ENCODE measurements at regions not wholly inside any gene's neighbourhood (a gene's known extent, or its start where the extent isn't known, plus 50 kb on each side); places are given as distances from the start of the nearest gene placed in this dataset.

DNA sequence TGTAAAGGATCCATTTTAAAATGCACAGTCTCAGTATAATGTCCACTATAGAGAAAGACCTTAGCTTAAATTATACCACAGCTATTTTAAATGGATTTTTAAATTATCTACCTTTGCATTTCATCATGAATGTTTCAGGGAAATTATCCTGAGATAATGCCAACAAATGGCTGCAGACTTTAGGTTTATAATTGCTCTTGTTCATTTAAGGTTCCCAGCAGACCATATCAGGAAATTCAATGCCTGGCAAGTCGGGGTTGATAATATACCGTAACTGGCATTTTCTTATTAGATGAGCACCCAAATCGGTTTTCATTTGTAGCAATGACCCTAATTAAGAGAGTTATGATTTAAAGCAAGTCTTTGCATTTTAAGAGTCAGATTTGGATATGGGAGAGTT, 227.1 kb upstream of the ARRDC4 start:
- Histone ChIP-seq H3K4me2 (ENCODE audit: control insufficient read depth, extremely low read depth, insufficient read depth, low read depth, low read length) (no peak overlapping the region), H3K4me3 (ENCODE audit: control insufficient read depth in 2 of 3, extremely low read depth in 1 of 3, insufficient read depth in 2 of 3, low read depth in 1 of 3, low read length in 3 of 3) (no peak overlapping the region), H3K9ac (ENCODE audit: control insufficient read depth, extremely low read depth, insufficient read depth, low read length) (no peak overlapping the region), H2AFZ (ENCODE audit: control insufficient read depth, low read length) (no peak overlapping the region), H4K20me1 (ENCODE audit: control insufficient read depth, extremely low read depth, insufficient read depth, low read length) (no peaks in the 10 kb centered on the region), H3K27ac (ENCODE audit: control insufficient read depth, insufficient read depth, low read length) (no peak overlapping the region), H3K4me1 (ENCODE audit: control insufficient read depth, extremely low read depth, insufficient read depth, low read length) (no peaks in the 10 kb centered on the region), H3K79me2 (ENCODE audit: control insufficient read depth, insufficient read depth, low read length) (no peaks in the 10 kb centered on the region), H3K36me3 (ENCODE audit: control insufficient read depth in 2 of 2, extremely low read depth in 1 of 2, insufficient read depth in 2 of 2, low read length in 2 of 2) (no peaks in the 10 kb centered on the region), H3K9me3 (ENCODE audit: control insufficient read depth, low read depth, low read length) (no peaks in the 10 kb centered on the region), H3K27me3 (ENCODE audit: control insufficient read depth, extremely low read depth, insufficient read depth, low read length) (no peaks in the 10 kb centered on the region), H3K9me1 (ENCODE audit: control insufficient read depth, extremely low read depth, insufficient read depth, low read length) (no peaks in the 10 kb centered on the region)
- DNase-seq (ENCODE audit: low read depth, low spot score) (no peak), FAIRE-seq (no peak)
- TF ChIP-seq EZH2 (IDR thresholded peaks at IDR 0.05; ENCODE audit: low read length): no peak
- TF ChIP-seq, protein P1, sequence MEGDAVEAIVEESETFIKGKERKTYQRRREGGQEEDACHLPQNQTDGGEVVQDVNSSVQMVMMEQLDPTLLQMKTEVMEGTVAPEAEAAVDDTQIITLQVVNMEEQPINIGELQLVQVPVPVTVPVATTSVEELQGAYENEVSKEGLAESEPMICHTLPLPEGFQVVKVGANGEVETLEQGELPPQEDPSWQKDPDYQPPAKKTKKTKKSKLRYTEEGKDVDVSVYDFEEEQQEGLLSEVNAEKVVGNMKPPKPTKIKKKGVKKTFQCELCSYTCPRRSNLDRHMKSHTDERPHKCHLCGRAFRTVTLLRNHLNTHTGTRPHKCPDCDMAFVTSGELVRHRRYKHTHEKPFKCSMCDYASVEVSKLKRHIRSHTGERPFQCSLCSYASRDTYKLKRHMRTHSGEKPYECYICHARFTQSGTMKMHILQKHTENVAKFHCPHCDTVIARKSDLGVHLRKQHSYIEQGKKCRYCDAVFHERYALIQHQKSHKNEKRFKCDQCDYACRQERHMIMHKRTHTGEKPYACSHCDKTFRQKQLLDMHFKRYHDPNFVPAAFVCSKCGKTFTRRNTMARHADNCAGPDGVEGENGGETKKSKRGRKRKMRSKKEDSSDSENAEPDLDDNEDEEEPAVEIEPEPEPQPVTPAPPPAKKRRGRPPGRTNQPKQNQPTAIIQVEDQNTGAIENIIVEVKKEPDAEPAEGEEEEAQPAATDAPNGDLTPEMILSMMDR (optimal IDR thresholded peaks at IDR 0.05 in 1 of 3, IDR thresholded peaks at IDR 0.05 in 1 of 3, conservative IDR thresholded peaks at IDR 0.05 in 1 of 3; ENCODE audit: extremely low read depth in 1 of 3, insufficient read depth in 2 of 3, low read length in 3 of 3): no peak
- dilution Hi-C loops (cut with MboI; ENCODE audit: extremely low pct_ligation_motif_present, low sequenced_read_pairs): no loop called here

DNA sequence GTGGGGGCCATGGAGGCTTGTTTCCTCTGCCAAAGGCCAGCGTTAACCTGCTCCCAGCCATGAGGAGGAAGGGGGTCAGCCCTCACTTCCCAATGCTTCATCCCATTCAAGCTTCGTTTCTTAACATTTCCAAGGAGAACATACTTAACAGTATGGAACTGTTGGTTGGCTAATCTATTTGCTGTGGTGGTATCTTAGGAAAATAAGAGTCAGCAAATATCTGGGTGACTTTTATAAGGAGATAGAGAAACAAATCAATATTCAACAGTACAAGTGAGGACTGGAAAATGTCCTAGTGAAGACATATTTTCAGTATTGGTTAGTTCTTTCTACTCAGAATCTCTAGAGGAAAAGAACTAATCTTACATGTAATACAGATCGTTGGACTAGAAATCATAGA, 223.8 kb upstream of the ARRDC4 start:
- DNase-seq (ENCODE audit: low read depth, low spot score) (no peak), FAIRE-seq (no peak)
- H2AFZ ChIP-seq (ENCODE audit: control insufficient read depth, low read length): no peak overlapping the region
- no peak overlapping the region for H3K27ac ChIP-seq (ENCODE audit: control insufficient read depth, insufficient read depth, low read length)
- H3K4me1 ChIP-seq (ENCODE audit: control insufficient read depth, extremely low read depth, insufficient read depth, low read length): no peaks in the 10 kb centered on the region
- dilution Hi-C loops (cut with MboI; ENCODE audit: extremely low pct_ligation_motif_present, low sequenced_read_pairs): no loop called here
- H3K9ac ChIP-seq (ENCODE audit: control insufficient read depth, extremely low read depth, insufficient read depth, low read length): no peak overlapping the region
- H3K4me3 ChIP-seq (ENCODE audit: control insufficient read depth in 2 of 3, extremely low read depth in 1 of 3, insufficient read depth in 2 of 3, low read depth in 1 of 3, low read length in 3 of 3): no peak overlapping the region
- no peak for TF ChIP-seq EZH2 (IDR thresholded peaks at IDR 0.05; ENCODE audit: low read length)
- TF ChIP-seq, protein P1 (optimal IDR thresholded peaks at IDR 0.05 in 1 of 3, IDR thresholded peaks at IDR 0.05 in 1 of 3, conservative IDR thresholded peaks at IDR 0.05 in 1 of 3; ENCODE audit: extremely low read depth in 1 of 3, insufficient read depth in 2 of 3, low read length in 3 of 3): no peak
- H3K9me1 ChIP-seq (ENCODE audit: control insufficient read depth, extremely low read depth, insufficient read depth, low read length): no peaks in the 10 kb centered on the region
- no peaks in the 10 kb centered on the region for H3K9me3 ChIP-seq (ENCODE audit: control insufficient read depth, low read depth, low read length)
- H3K79me2 ChIP-seq (ENCODE audit: control insufficient read depth, insufficient read depth, low read length): no peaks in the 10 kb centered on the region
- no peaks in the 10 kb centered on the region for H3K36me3 ChIP-seq (ENCODE audit: control insufficient read depth in 2 of 2, extremely low read depth in 1 of 2, insufficient read depth in 2 of 2, low read length in 2 of 2)
- no peaks in the 10 kb centered on the region for H3K27me3 ChIP-seq (ENCODE audit: control insufficient read depth, extremely low read depth, insufficient read depth, low read length)
- no peak overlapping the region for H3K4me2 ChIP-seq (ENCODE audit: control insufficient read depth, extremely low read depth, insufficient read depth, low read depth, low read length)
- H4K20me1 ChIP-seq (ENCODE audit: control insufficient read depth, extremely low read depth, insufficient read depth, low read length): no peaks in the 10 kb centered on the region
